Spleen (tissue), 11 donors: ENCODE measurements at regions not wholly inside any gene's neighbourhood (a gene's known extent, or its start where the extent isn't known, plus 50 kb on each side); places are given as distances from the start of the nearest gene placed in this dataset.

Source experiments
- DNase-seq: peaks from one replicate; pipeline ENCODE4 v3.0.0-alpha.2; 2020
- H3K27ac ChIP-seq, 8 donors: fragments of 200-600 bp; sonication (generic) in 7 of 8; 1 replicate in 4 of 8; 2 replicates in 4 of 8; pipeline versions ENCODE4 v1.5.0 to v1.8.0; 2016 to 2021; ENCODE audit warnings: inconsistent platforms in 4 of 8, mild to moderate bottlenecking in 4 of 8, moderate library complexity in 1 of 8
- H3K27me3 ChIP-seq, 7 donors: fragments of 200-600 bp; sonication (generic) in 6 of 7; replicated peaks in 1 of 7; 1 replicate in 4 of 7; 2 replicates in 3 of 7; pipeline versions ENCODE4 v1.5.0 to v1.8.0; 2016 to 2021; ENCODE audit warnings: inconsistent platforms in 3 of 7, mild to moderate bottlenecking in 1 of 7
- H3K36me3 ChIP-seq, 6 donors: fragments of 200-600 bp; sonication (generic) in 5 of 6; 1 replicate in 4 of 6; 2 replicates in 2 of 6; pipeline versions ENCODE4 v1.5.0 to v1.8.0; 2016 to 2021; ENCODE audit warnings: inconsistent platforms in 2 of 6
- H3K4me1 ChIP-seq, 6 donors: fragments of 200-600 bp; sonication (generic) in 5 of 6; 1 replicate in 3 of 6; 2 replicates in 3 of 6; pipeline versions ENCODE4 v1.5.0 to v1.8.0; 2016 to 2021; ENCODE audit warnings: inconsistent platforms in 3 of 6
- H3K4me3 ChIP-seq, 8 donors: fragments of 200-600 bp; sonication (generic) in 7 of 8; 1 replicate in 4 of 8; 2 replicates in 4 of 8; pipeline versions ENCODE4 v1.5.0 to v1.8.0; 2016 to 2021; ENCODE audit warnings: inconsistent platforms in 4 of 8, mild to moderate bottlenecking in 4 of 8, moderate library complexity in 2 of 8
- H3K9me3 ChIP-seq, 8 donors: fragments of 200-600 bp; sonication (generic) in 7 of 8; 1 replicate in 4 of 8; 2 replicates in 4 of 8; pipeline versions ENCODE4 v1.5.0 to v1.8.0; 2016 to 2021; ENCODE audit warnings: inconsistent platforms in 4 of 8
- POLR2A ChIP-seq, 3 donors: fragments of 450-650 bp; IDR thresholded peaks; one replicate each; pipeline ENCODE4 v1.5.1; 2017; ENCODE audit warnings: antibody characterized with exemption in 3 of 3, mild to moderate bottlenecking in 1 of 3
- POLR2AphosphoS5 ChIP-seq, 3 donors: sonication (generic); formaldehyde crosslinking; IDR thresholded peaks; one replicate each; pipeline ENCODE4 v1.5.1; 2017; ENCODE audit warnings: antibody characterized with exemption in 3 of 3
- WGBS, 5 donors: extraction: QIAGEN DNeasy Blood & Tissue Kit in 3 of 5; methylation state at CpG; one replicate each; pipeline versions ENCODE4 v1.1.5 to v1.1.7; 2013 to 2018; 5-methylcytosine and 5-hydroxymethylcytosine counted together
- intact Hi-C: fragments of 100-400 bp; cut with DNase I; formaldehyde crosslinking; loops from one replicate; pipeline ENCODE4 v1.15.0; 2023; ENCODE audit warnings: low total_unique reads
- TF ChIP-seq, protein P1 (sequence below), 11 experiments: fragments of 200-600 bp in 7 of 11; fragments of 450-650 bp in 4 of 11; sonication (generic) in 4 of 11; IDR thresholded peaks in 8 of 11; conservative IDR thresholded peaks in 3 of 11; 1 replicate in 7 of 11; 2 replicates in 4 of 11; pipeline versions ENCODE4 v1.4.0 to v1.8.0; 2016 to 2021; ENCODE audit warnings: antibody characterized with exemption in 11 of 11, inconsistent platforms in 4 of 11, mild to moderate bottlenecking in 1 of 11
- donor health status: healthy with polysubstance abuse.
- donor health status: DM: no; HTN: no; CAD: no; lungs with moderate emphysema.
- donor health status: DM: no; HTN: no; CAD: no.
- donor health status: Bipolar disorder and iron deficiency.
- donor health status: healthy.
- donor health status: DM: no; HTN: no; CAD: no.
- donor health status: DM: yes; HTN: yes; CAD: no.

DNA sequence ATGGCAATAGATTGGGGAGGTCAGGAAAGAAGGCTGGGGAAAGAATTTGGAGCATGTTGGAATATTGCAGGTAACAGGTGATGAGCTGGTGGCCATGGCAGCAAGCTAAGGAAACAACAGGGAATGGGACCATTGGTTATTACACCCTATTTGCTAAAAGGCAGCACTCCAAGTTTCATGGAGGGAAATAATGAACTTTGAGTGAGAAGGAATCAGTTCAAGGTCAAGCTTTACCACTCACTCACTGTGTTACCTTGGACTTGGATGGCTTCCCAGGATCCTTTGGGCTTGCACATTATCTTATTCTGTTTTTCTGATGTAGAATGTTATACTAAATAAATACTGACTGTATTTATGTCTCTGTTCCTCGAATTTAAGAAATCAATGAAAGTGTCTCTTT lies 792.8 kb upstream of the CDH8 start:
- H3K36me3 ChIP-seq, result no peaks in the 10 kb centered on the region
- no peak for DNase-seq
- intact Hi-C loops, result no loop called here
- 42 to 79% (median 68%) methylated on average over 1 of the region's 1 CpG for WGBS, 5 donors
- no peak overlapping the region for H3K4me3 ChIP-seq
- TF ChIP-seq POLR2A (IDR thresholded peaks at IDR 0.05), result no peak
- TF ChIP-seq, protein P1, sequence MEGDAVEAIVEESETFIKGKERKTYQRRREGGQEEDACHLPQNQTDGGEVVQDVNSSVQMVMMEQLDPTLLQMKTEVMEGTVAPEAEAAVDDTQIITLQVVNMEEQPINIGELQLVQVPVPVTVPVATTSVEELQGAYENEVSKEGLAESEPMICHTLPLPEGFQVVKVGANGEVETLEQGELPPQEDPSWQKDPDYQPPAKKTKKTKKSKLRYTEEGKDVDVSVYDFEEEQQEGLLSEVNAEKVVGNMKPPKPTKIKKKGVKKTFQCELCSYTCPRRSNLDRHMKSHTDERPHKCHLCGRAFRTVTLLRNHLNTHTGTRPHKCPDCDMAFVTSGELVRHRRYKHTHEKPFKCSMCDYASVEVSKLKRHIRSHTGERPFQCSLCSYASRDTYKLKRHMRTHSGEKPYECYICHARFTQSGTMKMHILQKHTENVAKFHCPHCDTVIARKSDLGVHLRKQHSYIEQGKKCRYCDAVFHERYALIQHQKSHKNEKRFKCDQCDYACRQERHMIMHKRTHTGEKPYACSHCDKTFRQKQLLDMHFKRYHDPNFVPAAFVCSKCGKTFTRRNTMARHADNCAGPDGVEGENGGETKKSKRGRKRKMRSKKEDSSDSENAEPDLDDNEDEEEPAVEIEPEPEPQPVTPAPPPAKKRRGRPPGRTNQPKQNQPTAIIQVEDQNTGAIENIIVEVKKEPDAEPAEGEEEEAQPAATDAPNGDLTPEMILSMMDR (IDR thresholded peaks at IDR 0.05 in 8 of 11, conservative IDR thresholded peaks at IDR 0.05 in 3 of 11), result no peak
- no peak for TF ChIP-seq POLR2AphosphoS5 (IDR thresholded peaks at IDR 0.05)
- H3K9me3 ChIP-seq, result peaks cover 0 to 13% (median 1%) of the 10 kb centered on the region in 8 donors
- H3K4me1 ChIP-seq, result no peaks in the 10 kb centered on the region
- no peak overlapping the region for H3K27ac ChIP-seq
- H3K27me3 ChIP-seq, result no peaks in the 10 kb centered on the region

DNA sequence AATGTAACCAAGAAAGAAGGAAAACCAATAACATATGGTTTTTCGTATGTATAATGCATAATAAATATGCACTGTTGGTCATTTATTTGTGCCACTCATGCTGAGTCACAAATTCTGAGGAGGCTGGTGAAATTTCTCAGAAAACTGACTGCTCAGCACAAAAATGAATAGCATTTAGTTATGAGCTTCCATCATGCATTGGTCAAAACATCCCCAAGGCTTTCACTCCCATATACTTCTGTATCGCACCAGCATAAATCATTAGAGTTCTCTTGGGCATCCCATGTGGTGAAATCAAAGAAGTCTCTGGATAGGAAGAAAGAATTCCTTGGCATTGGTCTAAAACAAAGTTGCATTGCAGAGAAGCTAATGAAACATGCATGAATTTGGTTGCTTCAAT lies 785.6 kb upstream of the CDH8 start:
- no peak overlapping the region for H3K27ac ChIP-seq
- H3K36me3 ChIP-seq, result no peaks in the 10 kb centered on the region
- H3K4me3 ChIP-seq, result no peak overlapping the region
- DNase-seq, result no peak
- no peaks in the 10 kb centered on the region for H3K4me1 ChIP-seq
- peaks cover 0 to 27% (median 7%) of the 10 kb centered on the region in 8 donors for H3K9me3 ChIP-seq
- TF ChIP-seq POLR2AphosphoS5 (IDR thresholded peaks at IDR 0.05), result no peak
- no peak for TF ChIP-seq POLR2A (IDR thresholded peaks at IDR 0.05)
- TF ChIP-seq, protein P1 (IDR thresholded peaks at IDR 0.05 in 8 of 11, conservative IDR thresholded peaks at IDR 0.05 in 3 of 11), result no peak
- 83 to 98% (median 88%) methylated on average over 2 of the region's 2 CpGs for WGBS, 5 donors
- no peaks in the 10 kb centered on the region for H3K27me3 ChIP-seq
- intact Hi-C loops, result no loop called here

DNA sequence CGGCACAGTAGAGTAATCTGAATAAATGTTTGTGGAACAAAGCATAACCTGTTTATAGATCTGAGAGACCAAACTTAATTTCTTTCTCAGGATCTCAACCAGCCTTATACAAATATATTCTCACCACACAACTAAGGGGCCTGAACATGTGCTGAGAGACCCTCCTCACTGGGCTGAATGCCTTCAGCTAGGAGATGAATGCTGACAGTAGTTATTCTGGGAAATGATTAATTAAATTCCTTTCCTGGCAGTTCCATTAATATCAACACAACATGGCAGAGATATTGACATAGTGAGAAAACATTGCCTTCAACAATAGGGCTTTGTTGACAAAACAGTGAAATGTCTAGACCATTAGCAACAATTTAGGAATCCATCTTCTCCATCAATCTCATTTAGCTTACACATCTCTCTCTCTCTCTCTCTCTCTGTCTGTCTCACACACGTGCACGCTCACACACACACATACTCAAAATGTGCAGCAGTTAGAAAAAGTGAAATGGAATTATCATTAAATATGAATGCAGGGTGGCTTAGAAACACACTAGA lies 780.8 kb upstream of the CDH8 start:
- DNase-seq, result no peak
- no peaks in the 10 kb centered on the region for H3K4me1 ChIP-seq
- no peak overlapping the region for H3K4me3 ChIP-seq
- peaks cover 0 to 27% (median 1%) of the 10 kb centered on the region in 8 donors for H3K9me3 ChIP-seq
- H3K27me3 ChIP-seq, result no peaks in the 10 kb centered on the region
- WGBS, 5 donors, result 77 to 87% (median 85%) methylated on average over 3 of the region's 3 CpGs
- intact Hi-C loops, result no loop called here
- no peak overlapping the region for H3K27ac ChIP-seq
- no peaks in the 10 kb centered on the region for H3K36me3 ChIP-seq
- TF ChIP-seq, protein P1 (IDR thresholded peaks at IDR 0.05 in 8 of 11, conservative IDR thresholded peaks at IDR 0.05 in 3 of 11), result no peak
- TF ChIP-seq POLR2AphosphoS5 (IDR thresholded peaks at IDR 0.05), result no peak
- TF ChIP-seq POLR2A (IDR thresholded peaks at IDR 0.05), result no peak

DNA sequence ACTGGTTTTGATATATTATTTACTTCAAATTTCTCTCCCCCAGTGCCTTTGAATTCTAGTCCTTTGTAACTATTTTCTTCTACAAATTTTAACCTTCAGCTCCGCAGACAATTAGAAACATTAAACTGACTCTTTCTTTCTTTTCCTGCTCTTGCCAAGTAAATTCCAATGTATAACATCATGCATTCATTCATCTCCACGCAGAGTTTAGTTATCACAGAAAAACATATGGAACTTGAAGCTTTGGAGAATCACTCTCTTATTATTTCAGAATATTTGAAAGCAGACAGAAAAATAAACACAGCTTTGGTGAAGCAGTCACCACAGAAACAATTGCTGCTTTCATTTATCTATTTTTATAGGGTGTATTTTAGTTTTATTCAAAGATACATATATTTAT lies 778.7 kb upstream of the CDH8 start:
- 80 to 93% (median 84%) methylated on average over 2 of the region's 2 CpGs for WGBS, 5 donors
- intact Hi-C loops, result no loop called here
- no peak overlapping the region for H3K4me3 ChIP-seq
- no peak for DNase-seq
- H3K9me3 ChIP-seq, result peaks cover 0 to 29% (median 2%) of the 10 kb centered on the region in 8 donors
- no peak overlapping the region for H3K27ac ChIP-seq
- TF ChIP-seq POLR2A (IDR thresholded peaks at IDR 0.05) (no peak), POLR2AphosphoS5 (IDR thresholded peaks at IDR 0.05) (no peak)
- TF ChIP-seq, protein P1 (IDR thresholded peaks at IDR 0.05 in 8 of 11, conservative IDR thresholded peaks at IDR 0.05 in 3 of 11), result no peak
- no peaks in the 10 kb centered on the region for H3K4me1 ChIP-seq
- no peaks in the 10 kb centered on the region for H3K27me3 ChIP-seq
- no peaks in the 10 kb centered on the region for H3K36me3 ChIP-seq
